NCI-H2227 (cell line): ENCODE measurements at regions not wholly inside any gene's neighbourhood (a gene's known extent, or its start where the extent isn't known, plus 50 kb on each side); places are given as distances from the start of the nearest gene placed in this dataset.
"Not testable (repeated sequence)": the region's sequence is repeated elsewhere in the genome, so short reads cannot be mapped to it uniquely, and the experiment has no call there.

Source experiments
- DNase-seq: peaks from one replicate; lab custom pipeline; 2025; ENCODE audit not compliant: unreplicated experiment; lab: John Stamatoyannopoulos, UW

DNA sequence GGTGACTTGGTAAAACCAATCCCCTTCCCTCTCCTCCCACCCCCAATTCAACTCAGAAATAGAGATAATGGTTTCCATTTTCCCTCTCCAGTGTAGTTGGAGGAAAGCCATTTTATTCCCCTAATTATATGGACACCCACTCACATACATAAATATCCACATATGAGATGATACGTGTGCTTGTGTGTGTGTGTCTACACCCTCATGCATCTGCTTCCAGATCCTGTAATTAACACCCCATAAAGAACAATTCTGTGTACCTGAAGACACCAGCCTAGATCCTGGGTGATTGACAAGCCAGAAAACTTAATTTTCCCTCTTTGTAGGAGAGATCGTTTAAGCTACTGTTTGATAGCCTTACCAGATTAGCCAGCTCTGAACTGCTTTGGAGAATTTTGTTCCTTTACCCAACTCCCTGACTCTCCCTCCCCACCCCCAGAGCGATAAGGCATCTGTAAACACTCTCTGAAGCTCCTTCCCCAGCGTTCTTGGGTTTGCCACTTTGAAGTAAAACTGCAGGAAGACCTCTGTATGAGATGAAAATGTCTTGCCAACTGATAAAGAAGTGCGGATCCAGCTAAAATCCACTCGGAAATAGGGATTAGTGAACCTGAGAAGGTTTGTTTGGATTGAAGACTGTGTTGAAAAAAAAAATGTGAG is 175.7 kb downstream of the RGS9 start:
- peak; percentile 80 for DNase-seq

DNA sequence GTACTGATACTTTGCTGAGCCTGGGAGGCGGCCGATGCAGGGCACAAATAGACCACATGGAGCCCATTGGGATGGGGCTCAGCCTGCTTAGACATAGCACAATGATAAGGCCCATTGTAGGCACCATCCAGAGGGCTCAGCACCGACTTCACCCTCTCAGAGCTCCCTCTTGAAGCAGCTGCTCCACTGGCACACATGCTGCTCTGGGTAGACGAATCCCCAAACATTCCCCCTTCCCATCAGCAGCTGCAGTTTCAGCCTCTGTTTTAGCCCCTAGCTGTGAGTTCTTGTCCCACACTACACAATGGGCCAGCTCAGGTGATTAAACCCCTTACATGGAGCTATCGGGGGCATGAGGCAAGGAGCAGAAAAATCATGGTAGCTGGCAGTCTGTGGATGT is 174.1 kb downstream of the RGS9 start:
- no peak for DNase-seq

DNA sequence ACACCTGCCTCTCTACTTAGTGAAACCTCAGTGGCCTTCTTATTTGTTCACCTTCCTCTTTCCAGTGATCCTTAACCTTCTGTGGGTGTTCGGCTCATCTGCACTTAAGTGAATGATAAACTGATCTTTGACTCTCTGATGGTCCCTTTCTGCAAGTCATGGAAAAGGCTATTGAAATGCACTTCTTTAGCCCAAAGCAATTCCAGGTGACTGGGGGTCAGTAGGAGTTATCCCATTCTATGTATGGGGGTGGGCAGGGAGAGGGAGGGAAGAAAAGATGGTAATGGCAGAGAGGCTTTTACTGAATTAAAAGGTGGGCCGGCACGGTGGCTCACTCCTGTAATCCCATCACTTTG is 170.8 kb downstream of the RGS9 start:
- DNase-seq, result no peak

DNA sequence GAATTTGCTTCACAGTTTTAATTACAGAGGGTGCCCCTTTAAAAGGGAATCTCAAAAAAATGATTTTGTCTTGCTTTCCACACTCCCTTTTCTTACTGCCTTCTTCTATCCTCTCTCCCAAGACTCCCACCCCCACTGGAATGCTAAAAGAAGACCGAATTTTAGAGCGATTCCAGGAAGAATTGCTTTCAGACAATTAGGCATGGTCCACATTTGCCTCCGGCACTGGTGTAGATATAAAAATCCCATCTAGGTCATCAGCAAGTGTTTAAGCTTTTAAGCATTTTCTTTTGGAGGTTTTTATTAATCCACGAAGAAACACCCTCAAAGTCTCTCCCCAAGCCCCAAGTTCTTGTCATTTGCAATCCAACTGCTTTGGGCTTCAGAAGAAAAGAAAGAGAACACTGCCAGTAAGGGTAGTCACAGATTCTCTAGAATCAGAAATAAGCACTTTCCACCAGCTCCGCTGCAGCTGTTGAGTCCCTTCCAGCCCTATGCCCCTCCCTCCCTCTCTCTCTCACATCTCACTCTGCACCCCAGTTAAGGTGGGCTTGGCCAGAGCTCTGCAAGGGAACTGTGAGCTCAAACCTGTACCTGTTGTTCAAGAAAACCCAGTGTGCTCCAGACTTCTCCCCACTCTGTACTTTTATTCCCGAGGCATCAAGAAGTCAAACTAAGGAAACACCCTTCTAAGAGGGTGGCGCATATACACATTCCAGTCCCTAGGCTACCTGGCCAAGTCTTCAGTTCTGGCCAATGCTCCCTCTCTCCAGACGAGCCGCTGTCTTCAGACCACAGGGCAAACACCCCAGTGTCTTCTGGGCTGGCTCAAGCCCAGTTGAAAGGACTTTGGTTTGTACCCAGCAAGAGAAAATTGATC is 170.2 kb downstream of the RGS9 start:
- no peak for DNase-seq

DNA sequence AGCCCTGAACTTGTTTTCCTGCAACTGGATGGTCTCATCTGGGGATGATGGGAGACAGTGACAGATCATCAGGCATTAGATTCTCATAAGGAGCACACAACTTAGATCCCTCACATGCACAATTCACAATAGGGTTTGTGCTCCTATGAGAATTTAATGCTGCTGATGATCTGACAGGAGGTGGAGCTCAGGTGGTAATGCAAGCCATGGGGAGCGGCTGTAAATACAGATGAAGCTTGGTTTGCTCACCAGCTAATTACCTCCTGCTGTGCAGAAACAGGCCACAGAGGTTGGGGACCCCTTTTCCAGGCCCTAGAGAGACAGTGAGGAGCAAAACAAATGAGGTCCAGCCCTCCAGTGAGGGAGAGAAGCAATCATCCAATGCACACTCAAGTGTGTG is 168.6 kb downstream of the RGS9 start:
- DNase-seq, result no peak

DNA sequence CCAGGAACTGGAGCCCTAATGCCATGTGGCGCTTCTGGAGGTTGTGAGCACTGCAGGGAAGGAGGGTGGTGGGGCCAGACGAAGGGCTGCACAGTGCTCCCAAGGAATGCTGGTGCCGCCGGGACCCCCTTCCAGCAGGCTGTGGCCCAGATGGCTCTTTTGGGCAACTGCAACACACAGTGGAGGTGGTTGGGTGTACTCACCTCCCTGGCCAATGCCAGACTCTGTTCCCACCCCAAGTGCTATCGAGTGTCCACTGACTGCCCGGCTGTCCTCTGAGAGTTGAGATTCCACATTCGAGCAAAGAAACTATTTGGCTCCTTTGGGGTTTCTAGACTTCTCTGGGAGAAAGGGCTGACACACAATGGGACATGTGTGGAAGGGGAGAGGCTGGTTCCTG is 167.9 kb downstream of the RGS9 start:
- DNase-seq, result no peak

DNA sequence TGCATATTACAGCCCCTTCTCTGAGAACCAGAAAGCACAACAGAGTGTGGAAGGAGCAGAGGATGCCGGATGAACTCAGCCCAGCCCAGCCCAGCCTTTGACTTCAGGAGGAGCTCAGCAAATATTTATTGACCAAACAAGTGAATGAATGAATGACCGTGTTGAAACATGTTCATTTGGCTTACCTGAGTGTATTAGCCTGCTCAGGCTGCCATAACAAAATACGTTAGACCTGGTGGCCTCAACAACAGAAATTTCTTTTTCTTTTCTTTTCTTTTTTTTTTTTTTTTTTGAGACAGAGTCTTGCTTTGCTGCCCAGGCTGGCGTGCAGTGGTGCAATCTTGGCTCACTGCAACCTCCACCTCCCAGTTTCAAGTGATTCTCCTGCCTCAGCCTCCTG is 164.7 kb downstream of the RGS9 start:
- DNase-seq, result not testable (repeated sequence)

DNA sequence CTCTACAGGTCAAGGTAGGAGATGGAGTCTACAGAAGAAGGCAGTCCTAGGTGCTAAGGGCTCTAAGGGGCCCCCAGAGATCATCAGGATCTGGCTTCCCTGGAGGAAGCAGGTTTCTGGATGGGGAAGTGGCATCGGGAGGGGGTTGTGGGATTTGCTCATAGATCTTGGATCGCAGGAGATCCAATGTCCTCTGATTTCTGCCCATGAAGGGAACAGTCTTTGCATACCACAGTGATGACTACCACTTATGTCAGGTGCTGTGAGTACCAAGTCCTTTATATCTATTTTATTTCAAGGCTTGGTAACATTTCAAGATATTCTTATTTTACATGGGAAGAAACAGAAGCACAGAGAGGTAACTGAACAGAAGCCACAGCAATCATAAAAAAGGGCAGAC is 164.0 kb downstream of the RGS9 start:
- DNase-seq, result no peak

DNA sequence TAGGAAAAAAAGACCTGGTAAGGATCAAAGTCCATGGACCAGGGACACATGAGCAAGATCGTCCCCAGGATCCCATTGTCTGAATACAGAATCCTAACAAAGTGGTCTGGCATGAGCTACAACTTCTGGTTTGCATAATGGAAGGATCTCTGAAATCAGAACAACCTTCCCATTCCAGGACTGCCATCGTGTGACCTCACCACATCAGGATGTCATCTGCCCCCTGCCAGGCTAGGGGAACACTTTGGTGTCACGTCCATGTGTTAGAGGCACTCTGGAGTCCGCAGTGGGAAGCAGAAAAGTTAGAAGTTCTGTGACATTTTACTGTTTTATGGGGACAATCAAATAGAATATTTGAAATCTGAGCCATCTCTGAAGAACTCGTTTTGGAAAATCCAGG is 160.7 kb downstream of the RGS9 start:
- no peak for DNase-seq

DNA sequence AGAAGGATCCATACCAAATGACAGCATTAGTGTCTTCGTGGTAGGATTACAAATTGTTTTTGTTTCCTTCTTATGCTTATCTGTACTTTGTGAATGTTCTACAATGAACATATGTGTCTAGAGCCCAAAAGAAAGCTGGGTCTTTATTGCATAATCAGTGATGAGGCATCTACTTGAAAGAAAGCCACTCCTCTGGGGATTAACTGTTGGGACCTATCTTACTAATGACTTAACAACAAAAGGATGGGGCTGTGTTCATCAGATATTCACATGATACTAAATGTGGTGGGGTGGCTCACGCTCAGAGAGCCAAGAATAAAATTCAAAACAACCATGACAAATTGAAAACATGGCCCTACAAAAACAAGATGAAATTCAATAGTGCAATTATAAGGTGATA is 160.2 kb downstream of the RGS9 start:
- DNase-seq, result no peak

DNA sequence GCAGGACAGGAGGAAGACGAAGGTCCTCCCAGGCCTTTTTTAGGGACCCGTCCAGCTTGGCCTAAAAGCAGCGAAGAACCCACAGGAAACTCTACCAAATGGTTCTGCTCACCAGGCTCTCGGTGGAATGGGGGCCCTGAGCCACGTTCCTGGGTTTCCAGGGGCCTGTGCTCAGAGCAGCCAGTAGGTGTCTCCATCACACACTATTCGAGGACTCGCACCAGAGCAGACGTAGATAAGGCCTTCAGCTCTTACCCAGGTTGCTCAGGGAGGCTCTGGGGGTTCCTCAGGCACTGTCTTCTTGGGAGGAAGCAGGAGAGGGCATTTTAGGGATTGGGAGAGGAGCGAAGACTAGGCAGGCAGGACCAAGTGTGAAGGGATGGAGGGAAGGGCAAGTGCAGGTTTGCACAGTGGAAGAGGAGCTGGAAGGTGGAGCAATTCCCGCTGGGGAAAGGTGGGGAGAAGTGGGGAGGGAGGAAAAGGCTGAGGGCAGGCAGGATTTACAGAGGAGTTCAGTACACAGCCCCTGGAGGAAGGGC is 157.1 kb downstream of the RGS9 start:
- peak; percentile 68 for DNase-seq

DNA sequence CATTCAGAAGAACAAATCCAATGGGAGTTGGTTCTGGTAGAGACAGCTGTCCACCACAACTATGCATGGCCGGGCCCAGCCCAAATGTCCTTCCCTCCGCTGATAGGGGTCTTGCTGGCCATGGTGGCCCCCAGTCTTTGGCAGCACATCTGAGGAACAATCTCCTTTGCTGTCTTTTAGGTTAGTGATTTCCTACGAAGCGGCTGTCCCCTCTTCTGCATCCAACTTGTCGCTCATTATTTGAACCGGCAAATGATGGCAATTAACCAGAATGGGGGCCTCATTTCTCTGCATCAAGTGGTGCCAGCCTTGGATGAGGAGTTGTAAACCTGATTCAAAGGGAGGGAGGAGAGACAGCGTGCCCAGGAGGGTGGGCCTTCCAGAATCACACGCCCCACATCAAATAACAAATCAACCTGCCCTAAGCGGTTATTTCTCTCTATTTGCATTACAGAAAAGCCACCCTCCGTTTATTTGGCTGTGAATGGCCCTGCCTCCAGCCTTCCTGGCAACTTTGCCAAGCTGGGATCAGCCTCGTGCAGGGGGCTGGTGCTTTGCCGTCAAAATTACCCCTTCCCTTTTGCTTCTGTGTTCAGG is 156.5 kb downstream of the RGS9 start:
- no peak for DNase-seq

DNA sequence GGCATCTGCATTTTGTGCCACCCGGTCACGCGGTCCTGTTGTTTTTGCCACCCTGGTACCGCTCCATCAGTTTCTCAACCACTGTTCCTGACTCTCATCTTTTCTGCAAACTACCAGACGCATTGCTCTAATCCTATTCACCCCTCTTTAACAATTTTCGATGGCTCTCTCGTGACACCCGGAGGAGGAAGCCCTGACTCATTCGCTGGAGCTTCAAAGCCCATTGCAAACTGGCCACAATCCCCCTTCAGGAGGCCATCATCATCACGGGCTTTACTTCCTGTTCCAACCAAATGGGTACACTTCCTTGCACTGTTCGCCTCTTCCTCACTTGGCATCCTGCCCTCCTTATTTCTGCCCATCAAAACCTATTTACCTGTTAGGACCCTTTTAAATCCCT is 155.3 kb downstream of the RGS9 start:
- DNase-seq, result no peak

DNA sequence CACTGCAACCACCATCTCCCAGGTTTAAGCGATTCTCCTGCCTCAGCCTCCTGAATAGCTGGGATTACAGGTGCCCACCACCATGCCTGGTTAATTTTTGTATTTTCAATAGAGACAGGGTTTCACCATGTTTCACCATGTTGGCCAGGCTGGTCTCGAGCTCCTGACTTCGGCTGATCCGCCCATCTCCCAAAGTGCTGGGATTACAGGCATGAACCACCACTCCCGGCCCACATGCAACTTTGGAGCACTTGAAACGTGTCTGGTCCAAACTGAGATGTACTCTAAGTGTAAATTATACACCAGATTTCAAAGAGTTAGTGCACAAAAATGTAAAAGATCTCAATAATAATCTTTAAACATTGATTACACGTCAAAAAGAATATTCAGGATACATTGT is 154.1 kb downstream of the RGS9 start:
- not testable (repeated sequence) for DNase-seq

DNA sequence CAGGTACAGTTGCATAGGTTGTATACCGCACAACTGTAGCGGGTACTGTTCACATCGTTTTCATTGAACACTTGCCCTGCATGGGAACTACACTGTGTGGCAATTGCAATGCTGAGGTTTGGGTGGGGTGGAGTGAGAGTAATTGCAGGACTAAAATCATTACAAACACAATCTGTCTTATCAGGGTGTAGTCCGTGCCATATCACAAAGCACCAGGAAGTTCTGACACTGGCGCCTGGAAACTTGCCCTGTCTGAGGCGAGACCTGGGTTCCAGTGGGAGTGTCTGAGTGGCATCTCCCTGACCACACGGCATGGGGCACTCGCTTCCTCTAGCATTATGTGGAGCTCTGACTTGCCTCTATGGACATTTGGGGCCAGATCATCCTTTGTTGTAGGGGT is 153.4 kb downstream of the RGS9 start:
- no peak for DNase-seq

DNA sequence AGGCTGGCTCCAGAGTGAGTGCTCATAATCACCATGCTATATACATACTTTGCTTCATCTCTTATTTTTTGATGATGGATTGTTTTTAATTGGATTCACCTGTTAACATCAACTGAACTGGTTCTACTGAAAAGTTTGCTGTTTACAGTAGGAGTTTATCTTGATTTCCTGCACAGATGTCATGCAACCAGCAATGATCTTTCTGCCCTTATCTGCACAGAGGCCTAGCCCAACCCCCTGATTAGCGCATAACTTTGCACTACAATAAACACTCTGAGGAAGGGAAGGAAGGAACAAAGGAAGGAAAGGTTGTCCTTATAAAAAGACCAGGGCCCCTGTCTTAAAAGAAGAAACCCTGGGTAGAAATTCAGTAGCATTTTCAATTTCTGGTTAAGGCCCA is 152.9 kb downstream of the RGS9 start:
- DNase-seq, result no peak

DNA sequence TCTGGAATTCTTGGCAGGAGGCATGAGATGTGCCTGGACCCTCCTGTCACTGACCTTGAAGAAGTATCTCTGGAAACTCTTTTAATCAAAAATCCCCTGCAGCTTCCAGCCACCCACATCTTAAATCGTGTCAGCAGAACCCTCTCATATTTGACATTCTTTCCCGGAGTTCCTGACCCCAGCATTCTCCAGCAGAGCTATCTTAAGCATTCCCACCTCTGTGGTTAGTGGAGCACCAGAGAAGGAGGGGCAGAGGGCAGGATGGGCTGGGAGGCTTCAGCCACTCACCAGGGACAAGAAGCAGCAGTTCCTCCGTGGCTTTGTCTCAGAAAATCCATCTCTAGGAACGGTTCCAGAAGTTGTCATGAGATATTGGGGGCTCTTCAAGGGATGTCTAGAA is 149.9 kb downstream of the RGS9 start:
- DNase-seq, result no peak

DNA sequence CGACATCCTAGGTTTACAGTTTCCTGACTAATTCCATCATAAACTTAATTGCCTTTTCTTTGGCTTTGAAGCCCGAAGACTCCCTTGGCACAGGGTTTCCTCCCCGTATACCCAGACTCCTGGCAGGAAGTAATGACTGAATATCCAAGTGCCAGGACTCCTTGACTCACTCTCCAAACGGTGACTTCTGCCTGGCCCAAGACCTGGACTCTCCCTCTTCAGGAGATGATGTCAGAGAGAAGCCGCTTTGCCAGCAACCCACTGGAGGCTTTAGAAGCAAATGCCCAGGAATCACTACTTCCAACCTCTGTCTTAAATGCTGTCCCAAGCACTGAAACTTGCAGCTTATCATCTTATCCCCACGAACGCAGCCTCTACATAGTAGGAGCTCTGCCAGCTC is 146.5 kb downstream of the RGS9 start:
- no peak for DNase-seq

DNA sequence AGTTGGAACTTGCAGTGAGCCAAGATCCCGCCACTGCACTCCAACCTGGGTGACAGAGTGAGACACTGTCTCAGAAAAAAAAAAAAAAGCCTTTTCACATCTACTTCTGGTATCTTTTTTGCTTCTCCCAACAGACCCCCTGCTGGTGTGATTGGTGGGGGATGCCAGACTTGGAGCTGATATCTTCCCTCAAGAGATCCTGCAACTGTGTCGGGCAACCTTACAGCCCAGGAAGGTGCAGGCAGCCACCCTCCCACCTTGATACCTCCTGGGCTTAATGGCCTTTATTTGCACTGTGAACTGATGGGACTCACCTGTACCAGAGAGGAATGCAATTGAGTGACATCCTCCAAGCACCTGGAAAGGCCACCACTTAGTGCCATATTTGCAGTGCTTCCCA is 142.3 kb downstream of the RGS9 start:
- no peak for DNase-seq

DNA sequence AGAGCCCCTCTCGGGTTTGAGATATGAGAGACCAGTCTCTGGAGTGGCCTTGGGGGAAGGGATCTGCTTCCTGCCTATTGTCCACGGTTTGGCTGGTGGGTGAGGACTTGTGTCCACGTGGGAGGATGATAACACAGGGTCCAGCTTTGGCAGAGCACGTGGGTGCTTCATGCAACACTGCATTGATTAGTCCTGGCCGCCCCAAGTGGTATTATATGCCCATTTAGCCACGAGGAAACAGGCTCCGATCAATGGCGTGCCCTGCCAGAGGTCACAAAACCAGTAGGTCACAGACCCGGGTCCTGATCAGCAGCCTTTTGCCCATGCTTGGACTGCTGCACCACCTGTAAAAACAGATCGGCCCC is 141.6 kb downstream of the RGS9 start:
- DNase-seq, result no peak

DNA sequence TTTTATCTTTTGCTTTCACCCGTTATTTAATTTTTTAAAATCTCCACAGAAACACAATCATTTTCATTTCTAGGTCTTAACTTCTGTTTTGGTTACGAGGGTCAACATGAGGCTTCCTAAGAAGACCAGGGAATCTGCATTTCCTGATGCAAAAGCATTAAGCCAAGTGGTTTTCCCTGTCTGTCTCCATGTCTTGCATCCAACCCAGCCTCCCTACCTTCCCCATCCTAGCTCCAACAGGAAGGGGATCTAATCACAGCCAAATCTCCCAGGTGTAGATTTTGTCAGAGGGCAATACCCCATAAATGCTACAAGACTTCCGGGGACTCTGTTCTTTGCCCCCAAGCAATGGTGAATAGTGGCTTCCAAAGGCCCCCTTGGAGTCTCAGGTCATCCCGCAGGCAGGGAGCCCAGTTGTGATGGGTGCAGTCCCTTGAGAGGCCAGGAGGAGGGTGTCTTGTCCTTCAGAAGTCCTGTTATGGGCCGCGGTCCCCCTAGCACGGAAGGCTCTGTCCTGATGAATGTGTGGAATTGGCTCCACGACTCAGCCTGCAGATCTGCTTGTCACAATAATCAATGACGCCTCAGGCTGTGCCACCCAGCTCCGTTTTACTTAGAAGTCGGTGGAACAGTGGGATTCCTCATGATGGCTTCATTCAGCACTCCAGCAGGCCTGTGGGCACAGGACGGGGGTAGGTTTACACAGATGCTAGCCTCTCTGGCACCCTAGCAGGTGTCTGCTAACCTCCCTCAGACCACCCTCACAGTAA is 141.1 kb downstream of the RGS9 start:
- DNase-seq, result peak; percentile 77
